CD14-positive monocyte (primary cell): ENCODE measurements at regions not wholly inside any gene's neighbourhood (a gene's known extent, or its start where the extent isn't known, plus 50 kb on each side); places are given as distances from the start of the nearest gene placed in this dataset.

ENCODE experiments used
- DNase-seq, 3 donors: peaks; one replicate each; pipeline ENCODE4 v3.0.0-alpha.2; 2011 to 2022
- H2AFZ ChIP-seq: 2 replicates; pipeline ENCODE4 v1.6.0; 2012; ENCODE audit warnings: mild to moderate bottlenecking, low read depth, low read length, inconsistent platforms; ENCODE audit not compliant: insufficient read depth, poor library complexity, severe bottlenecking
- H3K27ac ChIP-seq, 2 donors: 1 replicate in 1 of 2; 2 replicates in 1 of 2; pipeline ENCODE4 v1.5.1; 2012 to 2013; ENCODE audit warnings: low read length in 2 of 2, control low read depth in 1 of 2, inconsistent platforms in 1 of 2, low read depth in 1 of 2, mild to moderate bottlenecking in 1 of 2
- H3K27me3 ChIP-seq, 2 donors: one replicate each; pipeline versions ENCODE4 v1.6.0 to v1.6.1; 2011 to 2013; ENCODE audit warnings: low read length in 2 of 2; ENCODE audit not compliant: control insufficient read depth in 2 of 2, insufficient read depth in 2 of 2
- H3K36me3 ChIP-seq, 2 donors: replicated peaks in 1 of 2; 1 replicate in 1 of 2; 2 replicates in 1 of 2; pipeline versions ENCODE4 v1.5.1 to v1.6.1; 2012 to 2013; ENCODE audit warnings: low read length in 2 of 2, control low read depth in 1 of 2, inconsistent platforms in 1 of 2, mild to moderate bottlenecking in 1 of 2; ENCODE audit not compliant: insufficient read depth in 2 of 2, control insufficient read depth in 1 of 2
- H3K4me1 ChIP-seq, 2 donors: 1 replicate in 1 of 2; 2 replicates in 1 of 2; pipeline versions ENCODE4 v1.5.1 to v1.6.1; 2012 to 2013; ENCODE audit warnings: low read length in 2 of 2, control low read depth in 1 of 2, inconsistent platforms in 1 of 2, mild to moderate bottlenecking in 1 of 2, moderate library complexity in 1 of 2; ENCODE audit not compliant: insufficient read depth in 2 of 2, control insufficient read depth in 1 of 2
- H3K4me2 ChIP-seq: replicated peaks from 2 replicates; pipeline ENCODE3; 2012; ENCODE audit warnings: low read length, moderate library complexity, mild to moderate bottlenecking; ENCODE audit not compliant: poor library complexity, severe bottlenecking; ENCODE audit errors: extremely low read depth
- H3K4me3 ChIP-seq, 3 experiments: fragments of 200-600 bp in 1 of 3; sonication (generic) in 1 of 3; replicated peaks in 1 of 3; 1 replicate in 2 of 3; 2 replicates in 1 of 3; pipeline ENCODE4 v1.5.1; 2011 to 2013; ENCODE audit warnings: low read length in 3 of 3, mild to moderate bottlenecking in 3 of 3, control low read depth in 2 of 3, low read depth in 2 of 3, inconsistent platforms in 1 of 3, moderate library complexity in 1 of 3
- H3K79me2 ChIP-seq: 2 replicates; pipeline ENCODE4 v1.6.0; 2012; ENCODE audit warnings: mild to moderate bottlenecking, control low read depth, inconsistent platforms, low read length, moderate library complexity; ENCODE audit not compliant: insufficient read depth
- H3K9ac ChIP-seq: 2 replicates; pipeline ENCODE4 v1.6.0; 2017; ENCODE audit warnings: low read length, mild to moderate bottlenecking; ENCODE audit not compliant: insufficient read depth, poor library complexity, severe bottlenecking
- H3K9me3 ChIP-seq, 2 donors: replicated peaks in 1 of 2; 1 replicate in 1 of 2; 2 replicates in 1 of 2; pipeline versions ENCODE4 v1.5.1 to v1.6.1; 2012 to 2013; ENCODE audit warnings: low read length in 2 of 2, control low read depth in 1 of 2; ENCODE audit not compliant: control insufficient read depth in 1 of 2, insufficient read depth in 1 of 2
- H4K20me1 ChIP-seq: 2 replicates; pipeline ENCODE4 v1.6.0; 2012; ENCODE audit warnings: mild to moderate bottlenecking, low read length, control low read depth, moderate library complexity; ENCODE audit not compliant: insufficient read depth
- H3K27ac Mint-ChIP-seq, 7 donors: one replicate each; pipeline ENCODE4 v1.8.0; 2020; ENCODE audit warnings: mild to moderate bottlenecking in 7 of 7, mixed read lengths in 7 of 7, moderate library complexity in 6 of 7, inconsistent platforms in 2 of 7
- H3K27me3 Mint-ChIP-seq, 3 donors: one replicate each; pipeline ENCODE4 v1.8.0; 2021 to 2022; ENCODE audit warnings: low read depth in 3 of 3, mild to moderate bottlenecking in 3 of 3, mixed read lengths in 3 of 3, moderate library complexity in 3 of 3, inconsistent platforms in 1 of 3
- H3K36me3 Mint-ChIP-seq, 2 donors: one replicate each; pipeline ENCODE4 v1.8.0; 2020; ENCODE audit warnings: mixed read lengths in 2 of 2, inconsistent platforms in 1 of 2, mild to moderate bottlenecking in 1 of 2
- H3K4me1 Mint-ChIP-seq: one replicate; pipeline ENCODE4 v1.8.0; 2020; ENCODE audit warnings: mild to moderate bottlenecking, mixed read lengths
- H3K4me3 Mint-ChIP-seq, 2 donors: one replicate each; pipeline ENCODE4 v1.8.0; 2020; ENCODE audit warnings: mild to moderate bottlenecking in 2 of 2, mixed read lengths in 2 of 2, moderate library complexity in 1 of 2
- H3K9me3 Mint-ChIP-seq, 7 donors: one replicate each; pipeline ENCODE4 v1.8.0; 2020 to 2022; ENCODE audit warnings: mixed read lengths in 7 of 7, mild to moderate bottlenecking in 6 of 7, moderate library complexity in 6 of 7, inconsistent platforms in 2 of 7
- WGBS: methylation state at CpG from one replicate; pipeline ENCODE4 v1.1.5; 2013; ENCODE audit warnings: missing lambda C conversion rate; ENCODE audit not compliant: insufficient coverage; 5-methylcytosine and 5-hydroxymethylcytosine counted together
- intact Hi-C, 2 donors: fragments of 100-400 bp; cut with micrococcal nuclease; formaldehyde crosslinking; loops; one replicate each; pipeline versions ENCODE4 v1.15.0 to v1.15.1; 2023
- TF ChIP-seq, protein P1 (sequence below): fragments of 200-600 bp; IDR thresholded peaks from one replicate; pipeline ENCODE4 v1.8.0; 2022; ENCODE audit warnings: antibody characterized with exemption, mild to moderate bottlenecking

DNA sequence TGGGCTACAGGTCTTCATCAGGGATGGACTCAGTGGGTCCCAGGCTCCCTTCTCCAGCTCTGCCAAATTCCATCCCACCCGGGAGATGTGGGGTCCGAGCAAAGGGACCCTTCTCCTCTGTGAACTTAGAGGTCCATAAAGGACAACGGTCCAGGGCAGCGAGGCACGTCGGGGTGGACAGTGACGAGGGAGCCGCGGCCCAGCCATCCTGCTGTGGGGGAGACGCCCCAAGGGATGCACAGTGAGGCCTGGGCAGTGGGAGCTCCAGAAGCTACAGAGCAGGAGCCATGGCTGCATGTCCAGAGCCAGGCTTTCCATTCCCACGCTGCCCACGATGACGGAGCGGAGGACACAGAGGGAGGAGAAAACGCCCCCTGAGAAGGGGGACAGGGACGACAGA, 107.5 kb upstream of the PPP1R26 start:
- intact Hi-C loops = no loop called here
- Mint-ChIP-seq H3K9me3 (peaks cover 0 to 1% (median 0%) of the 10 kb centered on the region in 7 donors), H3K4me1 (no peaks in the 10 kb centered on the region), H3K27ac (no peak overlapping the region), H3K27me3 (peaks cover 3 to 6% (median 5%) of the 10 kb centered on the region in 3 donors), H3K4me3 (no peak overlapping the region), H3K36me3 (no peaks in the 10 kb centered on the region)
- no peaks in the 10 kb centered on the region for H3K4me1 ChIP-seq
- no peaks in the 10 kb centered on the region for H3K36me3 ChIP-seq
- no peak overlapping the region for H3K4me2 ChIP-seq
- H3K9me3 ChIP-seq = no peaks in the 10 kb centered on the region
- 80% methylated on average over 14 of the region's 16 CpGs for WGBS
- no peak for DNase-seq
- no peak overlapping the region for H2AFZ ChIP-seq
- H4K20me1 ChIP-seq = no peaks in the 10 kb centered on the region
- TF ChIP-seq, protein P1, sequence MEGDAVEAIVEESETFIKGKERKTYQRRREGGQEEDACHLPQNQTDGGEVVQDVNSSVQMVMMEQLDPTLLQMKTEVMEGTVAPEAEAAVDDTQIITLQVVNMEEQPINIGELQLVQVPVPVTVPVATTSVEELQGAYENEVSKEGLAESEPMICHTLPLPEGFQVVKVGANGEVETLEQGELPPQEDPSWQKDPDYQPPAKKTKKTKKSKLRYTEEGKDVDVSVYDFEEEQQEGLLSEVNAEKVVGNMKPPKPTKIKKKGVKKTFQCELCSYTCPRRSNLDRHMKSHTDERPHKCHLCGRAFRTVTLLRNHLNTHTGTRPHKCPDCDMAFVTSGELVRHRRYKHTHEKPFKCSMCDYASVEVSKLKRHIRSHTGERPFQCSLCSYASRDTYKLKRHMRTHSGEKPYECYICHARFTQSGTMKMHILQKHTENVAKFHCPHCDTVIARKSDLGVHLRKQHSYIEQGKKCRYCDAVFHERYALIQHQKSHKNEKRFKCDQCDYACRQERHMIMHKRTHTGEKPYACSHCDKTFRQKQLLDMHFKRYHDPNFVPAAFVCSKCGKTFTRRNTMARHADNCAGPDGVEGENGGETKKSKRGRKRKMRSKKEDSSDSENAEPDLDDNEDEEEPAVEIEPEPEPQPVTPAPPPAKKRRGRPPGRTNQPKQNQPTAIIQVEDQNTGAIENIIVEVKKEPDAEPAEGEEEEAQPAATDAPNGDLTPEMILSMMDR = no peak
- H3K27me3 ChIP-seq = no peaks in the 10 kb centered on the region
- H3K79me2 ChIP-seq = no peaks in the 10 kb centered on the region
- no peak overlapping the region for H3K27ac ChIP-seq
- H3K9ac ChIP-seq = no peak overlapping the region
- H3K4me3 ChIP-seq = no peak overlapping the region

DNA sequence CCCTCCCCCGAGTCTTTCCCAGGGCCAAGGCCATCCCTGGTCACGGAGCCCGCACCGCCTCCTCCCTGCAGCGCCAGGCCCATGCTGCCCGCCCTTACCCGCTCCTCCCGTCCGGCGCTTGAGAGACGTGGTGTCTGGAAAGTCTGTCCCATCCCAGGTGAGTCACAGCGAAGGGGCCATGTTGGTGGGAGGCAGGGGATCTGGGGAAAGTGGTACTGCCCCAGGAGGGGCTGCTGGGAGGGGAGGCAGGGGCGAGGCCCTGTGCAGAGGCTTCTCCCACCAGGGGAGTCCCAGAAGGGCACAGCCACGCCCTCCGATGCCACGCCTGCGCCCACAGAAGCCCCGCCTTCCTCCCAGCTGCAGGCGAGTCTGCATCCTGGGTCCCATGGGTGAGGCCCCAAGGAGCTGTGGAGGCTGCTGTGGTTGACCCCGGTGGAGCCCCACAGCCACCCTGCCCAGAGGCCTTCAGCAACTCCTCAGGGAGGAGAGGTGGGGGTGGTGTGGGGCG, 107.0 kb upstream of the PPP1R26 start:
- no peak for DNase-seq
- H3K9ac ChIP-seq = no peak overlapping the region
- TF ChIP-seq, protein P1 = no peak
- no peaks in the 10 kb centered on the region for H3K36me3 ChIP-seq
- Mint-ChIP-seq H3K36me3 (no peaks in the 10 kb centered on the region), H3K4me3 (no peak overlapping the region), H3K27ac (no peak overlapping the region), H3K9me3 (peaks cover 0 to 1% (median 0%) of the 10 kb centered on the region in 7 donors), H3K27me3 (peaks cover 3 to 6% (median 5%) of the 10 kb centered on the region in 3 donors), H3K4me1 (no peaks in the 10 kb centered on the region)
- no peak overlapping the region for H3K4me2 ChIP-seq
- no peaks in the 10 kb centered on the region for H4K20me1 ChIP-seq
- H2AFZ ChIP-seq = no peak overlapping the region
- no peak overlapping the region for H3K4me3 ChIP-seq
- H3K79me2 ChIP-seq = no peaks in the 10 kb centered on the region
- H3K9me3 ChIP-seq = no peaks in the 10 kb centered on the region
- H3K27me3 ChIP-seq = no peaks in the 10 kb centered on the region
- intact Hi-C loops = no loop called here
- WGBS = 88% methylated on average over 14 of the region's 21 CpGs
- no peaks in the 10 kb centered on the region for H3K4me1 ChIP-seq
- no peak overlapping the region for H3K27ac ChIP-seq
